ENCODE measurements at regions not wholly inside any gene's neighbourhood (a gene's known extent, or its start where the extent isn't known, plus 50 kb on each side); places are given as distances from the start of the nearest gene placed in this dataset.
"Not testable (repeated sequence)": the region's sequence is repeated elsewhere in the genome, so short reads cannot be mapped to it uniquely, and the experiment has no call there.

DNA sequence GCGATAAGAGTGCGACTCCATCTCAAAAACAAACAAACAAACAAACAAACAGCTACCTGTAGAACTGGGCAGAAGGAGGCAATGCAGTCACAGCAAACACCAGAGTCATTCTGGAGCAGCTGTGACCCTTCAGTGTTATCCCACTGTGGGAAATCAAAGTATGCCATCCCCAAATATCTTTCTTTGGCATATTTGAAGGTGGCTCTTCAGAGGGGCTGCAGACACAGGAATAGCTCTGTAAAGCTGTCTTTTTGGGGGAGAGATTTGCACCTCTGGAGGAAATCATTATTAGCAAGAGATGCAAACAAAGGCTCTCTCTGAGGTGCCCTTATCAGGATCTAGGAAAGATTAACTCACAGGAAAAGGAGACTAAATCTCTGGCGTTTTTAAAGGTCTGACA is 98.5 kb upstream of the XPO1 start:
- Mint-ChIP-seq H3K9me3 (no peaks in the 10 kb centered on the region), H3K4me3 (no peak overlapping the region), H3K4me1 (ENCODE audit: low read depth) (no peaks in the 10 kb centered on the region), H3K27me3 (ENCODE audit: low read depth) (no peaks in the 10 kb centered on the region), H3K36me3 (ENCODE audit: low read depth) (no peaks in the 10 kb centered on the region), H3K27ac (no peak overlapping the region)

DNA sequence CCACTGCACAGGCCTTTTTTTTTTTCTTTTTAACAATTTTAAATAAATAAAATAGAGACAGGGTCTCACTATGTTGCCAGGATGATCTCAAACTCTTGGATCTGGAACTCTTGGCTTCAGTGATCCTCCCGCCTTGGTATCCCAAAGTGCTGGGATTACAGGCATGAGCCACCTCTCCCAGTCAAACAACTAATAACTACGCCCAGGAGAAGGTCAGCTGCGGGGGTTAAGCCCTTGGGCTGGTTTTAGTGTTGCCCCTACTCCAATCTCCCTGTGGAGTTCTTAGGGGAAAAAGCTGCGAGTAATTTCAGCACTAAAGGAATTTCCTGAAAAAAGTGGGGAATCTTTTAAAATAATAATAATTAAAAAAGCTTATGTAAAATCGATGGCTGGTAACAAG is 96.4 kb upstream of the XPO1 start:
- Mint-ChIP-seq H3K36me3 (ENCODE audit: low read depth) (no peaks in the 10 kb centered on the region), H3K9me3 (no peaks in the 10 kb centered on the region), H3K4me1 (ENCODE audit: low read depth) (no peaks in the 10 kb centered on the region), H3K27ac (no peak overlapping the region), H3K4me3 (no peak overlapping the region), H3K27me3 (ENCODE audit: low read depth) (no peaks in the 10 kb centered on the region)

DNA sequence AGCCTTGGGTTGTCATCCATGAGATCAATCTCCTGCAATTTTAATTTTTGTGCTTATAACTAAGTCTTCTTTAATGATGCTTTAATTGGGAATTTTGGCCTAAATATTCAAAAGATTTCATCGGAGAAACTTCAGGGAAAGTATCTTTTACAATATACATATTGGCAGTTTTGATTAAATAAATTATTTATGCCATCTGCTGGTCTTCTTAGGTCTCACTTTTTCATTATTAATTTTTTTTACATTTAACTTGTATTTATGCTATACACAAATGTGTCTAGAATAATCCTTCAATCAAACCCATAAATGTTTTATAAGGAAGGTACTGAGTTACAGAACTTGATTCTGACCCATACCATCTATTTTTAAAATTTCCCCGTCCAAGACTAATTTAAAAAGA is 95.1 kb upstream of the XPO1 start:
- H3K36me3 Mint-ChIP-seq (ENCODE audit: low read depth), result no peaks in the 10 kb centered on the region
- no peaks in the 10 kb centered on the region for H3K9me3 Mint-ChIP-seq
- no peaks in the 10 kb centered on the region for H3K4me1 Mint-ChIP-seq (ENCODE audit: low read depth)
- H3K27me3 Mint-ChIP-seq (ENCODE audit: low read depth), result peaks cover 3% of the 10 kb centered on the region
- H3K27ac Mint-ChIP-seq, result no peak overlapping the region
- H3K4me3 Mint-ChIP-seq, result no peak overlapping the region

DNA sequence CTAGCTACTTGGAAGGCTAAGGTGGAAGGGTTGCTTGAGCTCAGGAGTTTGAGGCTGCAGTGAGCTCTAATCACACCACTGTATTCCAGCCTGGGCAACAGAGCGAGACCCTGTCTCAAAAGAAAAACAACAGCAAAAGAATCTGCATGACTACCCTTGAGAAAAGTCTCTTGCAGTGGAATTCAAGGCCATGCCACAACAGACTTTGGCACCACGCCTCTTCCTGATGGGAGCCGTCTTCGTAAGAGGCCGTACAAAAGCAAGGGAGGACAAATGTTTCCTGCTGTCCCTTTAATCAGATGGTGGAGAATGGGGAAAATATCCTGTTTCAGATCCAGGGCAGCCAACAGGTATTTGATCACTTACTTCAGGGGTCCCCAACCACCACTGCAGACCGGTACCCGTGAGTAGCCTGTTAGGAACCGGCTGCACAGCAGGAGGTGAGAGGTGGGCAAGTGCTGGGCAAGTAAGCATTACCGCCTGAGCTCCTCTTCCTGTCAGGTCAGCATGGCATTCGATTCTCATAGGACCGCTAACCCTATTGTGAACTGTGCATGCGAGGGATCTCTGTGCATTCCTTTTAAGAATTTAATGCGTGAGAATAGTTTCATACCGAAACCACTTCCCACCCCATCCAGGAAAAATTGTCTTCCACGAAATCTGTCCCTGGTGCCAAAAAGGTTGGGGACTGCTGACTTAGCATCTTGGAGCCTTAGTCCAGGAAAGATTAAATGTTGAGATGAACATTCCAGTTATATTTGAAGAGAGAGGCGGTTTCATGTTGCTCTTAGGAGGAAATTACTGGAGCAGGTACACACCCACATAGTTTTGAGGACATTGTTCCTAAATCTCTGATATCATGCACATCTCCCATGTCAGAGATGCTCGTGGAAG is 94.4 kb upstream of the XPO1 start:
- peaks cover 3% of the 10 kb centered on the region for H3K27me3 Mint-ChIP-seq (ENCODE audit: low read depth)
- no peak overlapping the region for H3K4me3 Mint-ChIP-seq
- H3K27ac Mint-ChIP-seq, result no peak overlapping the region
- H3K36me3 Mint-ChIP-seq (ENCODE audit: low read depth), result no peaks in the 10 kb centered on the region
- no peaks in the 10 kb centered on the region for H3K9me3 Mint-ChIP-seq
- H3K4me1 Mint-ChIP-seq (ENCODE audit: low read depth), result no peaks in the 10 kb centered on the region

DNA sequence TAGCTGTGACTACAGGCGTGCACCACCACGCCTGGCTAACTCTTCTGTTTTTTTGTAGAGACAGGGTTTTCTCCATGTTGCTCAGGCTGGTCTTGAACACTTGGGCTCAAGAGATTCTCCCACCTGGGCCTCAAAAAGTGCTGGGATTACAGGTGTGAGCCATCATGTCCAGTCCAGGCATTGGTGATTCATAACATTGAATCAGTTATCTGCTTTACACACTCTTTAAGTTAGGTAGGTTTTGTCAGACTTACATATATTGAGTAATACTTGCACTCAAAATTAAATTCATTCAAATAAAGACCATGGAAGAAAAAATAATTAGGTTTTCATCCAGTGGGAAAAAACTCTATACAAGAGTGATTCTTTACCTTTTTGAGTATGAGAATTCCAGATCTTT is 93.2 kb upstream of the XPO1 start:
- no peak overlapping the region for H3K27ac Mint-ChIP-seq
- no peak overlapping the region for H3K4me3 Mint-ChIP-seq
- H3K4me1 Mint-ChIP-seq (ENCODE audit: low read depth), result no peaks in the 10 kb centered on the region
- no peaks in the 10 kb centered on the region for H3K36me3 Mint-ChIP-seq (ENCODE audit: low read depth)
- no peaks in the 10 kb centered on the region for H3K9me3 Mint-ChIP-seq
- peaks cover 3% of the 10 kb centered on the region for H3K27me3 Mint-ChIP-seq (ENCODE audit: low read depth)

DNA sequence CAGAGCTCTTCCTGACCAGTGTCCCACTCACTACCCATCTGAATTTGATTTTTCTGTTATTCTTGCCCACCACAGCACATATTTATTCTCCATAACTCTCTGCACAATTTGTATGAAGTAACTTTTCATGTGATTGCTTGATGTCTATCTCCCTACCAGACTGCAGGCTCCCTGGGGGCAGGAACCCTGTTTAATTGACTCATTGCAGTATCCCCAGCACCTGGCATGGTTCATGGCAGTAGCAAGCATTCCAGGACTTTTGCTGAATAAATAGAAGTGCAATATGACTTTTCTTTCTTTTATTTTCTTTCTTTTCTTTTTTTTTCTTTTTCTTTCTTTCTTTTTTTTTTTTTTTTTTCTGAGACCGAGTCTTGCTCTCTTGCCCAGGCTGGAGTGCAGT is 88.7 kb upstream of the XPO1 start:
- Mint-ChIP-seq H3K4me3 (no peak overlapping the region), H3K36me3 (ENCODE audit: low read depth) (no peaks in the 10 kb centered on the region), H3K9me3 (no peaks in the 10 kb centered on the region), H3K27ac (no peak overlapping the region), H3K27me3 (ENCODE audit: low read depth) (peaks cover 3% of the 10 kb centered on the region), H3K4me1 (ENCODE audit: low read depth) (no peaks in the 10 kb centered on the region)

DNA sequence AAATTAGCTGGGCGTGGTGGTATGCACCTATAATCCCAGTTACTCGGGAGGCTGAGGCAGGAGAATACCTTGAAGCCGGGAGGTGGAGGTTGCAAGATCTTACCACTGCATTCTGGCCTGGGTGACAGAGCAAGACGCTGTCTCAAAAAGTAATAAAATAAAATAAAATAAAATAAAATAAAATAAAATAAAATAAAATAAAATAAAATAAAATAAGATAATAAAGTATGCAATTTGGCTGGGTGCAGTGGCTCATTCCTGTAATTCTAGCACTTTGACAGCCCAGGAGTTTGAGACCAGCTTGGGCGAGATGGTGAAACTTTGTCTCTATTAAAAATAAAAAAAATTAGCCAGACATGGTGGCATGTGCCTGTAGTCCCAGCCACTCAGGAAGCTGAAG is 85.6 kb upstream of the XPO1 start:
- no peaks in the 10 kb centered on the region for H3K4me1 Mint-ChIP-seq (ENCODE audit: low read depth)
- no peak overlapping the region for H3K27ac Mint-ChIP-seq
- H3K27me3 Mint-ChIP-seq (ENCODE audit: low read depth), result no peaks in the 10 kb centered on the region
- no peaks in the 10 kb centered on the region for H3K9me3 Mint-ChIP-seq
- no peak overlapping the region for H3K4me3 Mint-ChIP-seq
- H3K36me3 Mint-ChIP-seq (ENCODE audit: low read depth), result no peaks in the 10 kb centered on the region

DNA sequence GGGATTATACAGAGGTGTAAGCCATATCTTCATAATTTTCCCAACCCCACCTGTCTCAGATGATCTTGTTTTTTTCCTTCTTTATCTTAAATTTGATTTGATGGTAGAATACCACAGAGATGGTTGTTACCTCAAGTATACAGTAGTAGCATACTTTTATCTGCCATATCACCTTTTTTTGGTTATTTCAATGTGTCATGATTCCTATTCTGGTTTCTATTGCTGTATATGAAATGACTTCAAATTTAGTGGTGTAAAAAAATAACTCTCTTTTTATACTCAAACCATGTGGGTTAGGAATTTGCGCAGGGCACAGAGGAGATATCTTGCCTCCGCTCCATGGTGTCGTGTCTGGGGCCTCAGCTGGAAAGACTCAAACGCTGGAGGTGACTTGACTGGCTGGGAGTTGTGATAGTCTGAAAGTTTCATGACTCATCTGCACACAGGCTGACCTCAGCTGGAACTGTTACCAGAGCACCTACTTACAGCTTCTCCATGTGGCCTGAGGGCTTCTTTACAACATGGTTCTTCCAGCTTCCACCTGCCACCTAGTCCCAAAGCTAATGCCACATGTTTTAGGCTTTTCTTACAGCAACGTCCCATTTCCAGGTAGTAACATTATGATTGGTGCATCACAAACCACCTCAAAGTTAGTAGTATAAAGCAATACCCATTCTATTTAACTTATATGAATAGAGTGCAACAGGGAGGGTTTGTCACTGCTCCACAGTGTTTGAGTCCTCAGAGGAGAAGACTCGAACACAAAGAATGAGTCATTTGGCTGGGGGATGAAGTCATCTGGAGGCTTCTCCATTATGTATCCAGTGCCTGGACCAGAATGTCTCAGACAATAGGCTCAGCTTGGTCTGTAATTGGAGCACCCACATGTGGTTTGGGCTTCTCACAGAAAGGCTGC is 82.3 kb upstream of the XPO1 start:
- Mint-ChIP-seq H3K4me1 (ENCODE audit: low read depth) (no peaks in the 10 kb centered on the region), H3K4me3 (no peak overlapping the region), H3K36me3 (ENCODE audit: low read depth) (no peaks in the 10 kb centered on the region), H3K27ac (no peak overlapping the region), H3K9me3 (no peaks in the 10 kb centered on the region), H3K27me3 (ENCODE audit: low read depth) (no peaks in the 10 kb centered on the region)

DNA sequence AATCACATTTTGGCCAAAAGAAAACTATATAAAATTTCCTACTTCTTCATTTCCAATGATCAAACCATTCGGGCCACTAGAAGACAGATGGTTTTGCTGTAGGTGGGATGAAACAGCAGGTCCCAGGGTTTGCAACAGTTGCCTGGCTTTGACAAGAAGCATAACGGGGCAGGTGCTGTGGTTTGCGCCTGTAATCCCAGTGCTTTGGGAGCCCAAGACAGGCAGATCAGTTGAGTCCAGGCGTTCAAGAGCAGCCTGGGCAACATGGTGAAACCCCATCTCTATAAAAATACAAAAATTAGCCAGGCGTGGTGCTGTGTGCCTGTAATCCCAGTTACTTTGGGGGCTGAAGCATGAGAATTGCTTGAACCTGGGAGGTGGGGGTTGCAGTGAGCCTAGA is 81.4 kb upstream of the XPO1 start:
- no peak overlapping the region for H3K27ac Mint-ChIP-seq
- H3K27me3 Mint-ChIP-seq (ENCODE audit: low read depth), result no peaks in the 10 kb centered on the region
- H3K4me3 Mint-ChIP-seq, result no peak overlapping the region
- no peaks in the 10 kb centered on the region for H3K36me3 Mint-ChIP-seq (ENCODE audit: low read depth)
- no peaks in the 10 kb centered on the region for H3K9me3 Mint-ChIP-seq
- H3K4me1 Mint-ChIP-seq (ENCODE audit: low read depth), result no peaks in the 10 kb centered on the region

DNA sequence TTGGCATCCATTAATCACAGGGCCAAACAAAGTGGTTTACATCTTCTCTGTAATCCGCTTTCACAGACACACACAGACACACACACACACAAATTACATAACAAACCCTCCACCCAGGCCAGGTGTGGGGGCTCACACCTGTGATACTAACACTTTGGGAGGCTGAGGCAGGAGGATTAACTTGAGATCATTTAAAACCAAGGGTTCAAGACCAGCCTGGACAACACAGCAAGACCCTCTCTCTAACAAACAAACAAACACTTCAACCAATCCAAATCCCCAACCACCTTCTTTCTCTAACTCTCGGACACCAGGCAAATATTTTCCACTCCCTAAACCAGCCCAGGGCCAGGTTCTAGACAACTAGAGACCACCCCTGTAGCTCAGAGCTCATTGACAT is 79.5 kb upstream of the XPO1 start:
- H3K27ac Mint-ChIP-seq, result no peak overlapping the region

DNA sequence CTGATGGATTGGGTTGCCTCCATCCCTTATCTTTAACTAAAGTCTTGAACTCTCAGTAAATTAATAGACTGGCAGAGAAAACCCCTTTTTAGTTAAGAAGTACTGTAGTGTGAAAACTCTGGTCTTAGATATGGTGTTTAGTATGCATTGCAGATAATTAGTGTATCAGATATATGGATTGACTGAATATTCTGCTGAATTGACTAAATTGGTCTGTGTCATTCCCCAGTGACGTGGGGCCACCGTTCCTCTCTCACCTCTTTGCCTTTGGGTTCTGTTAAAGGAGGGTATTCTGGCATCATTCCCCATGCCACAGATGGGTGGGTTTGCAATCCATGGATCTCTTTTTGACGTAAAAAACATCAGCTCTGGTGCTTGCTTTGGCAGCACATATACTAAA is 67.1 kb upstream of the XPO1 start:
- Mint-ChIP-seq H3K4me3 (no peak overlapping the region), H3K27me3 (ENCODE audit: low read depth) (no peaks in the 10 kb centered on the region), H3K27ac (no peak overlapping the region), H3K36me3 (ENCODE audit: low read depth) (no peaks in the 10 kb centered on the region), H3K9me3 (no peaks in the 10 kb centered on the region), H3K4me1 (ENCODE audit: low read depth) (no peaks in the 10 kb centered on the region)

More for the DNA sequence above, 79.5 kb upstream of the XPO1 start:
- no peaks in the 10 kb centered on the region for H3K4me1 Mint-ChIP-seq (ENCODE audit: low read depth)
- H3K36me3 Mint-ChIP-seq (ENCODE audit: low read depth), result no peaks in the 10 kb centered on the region
- H3K27me3 Mint-ChIP-seq (ENCODE audit: low read depth), result no peaks in the 10 kb centered on the region
- no peaks in the 10 kb centered on the region for H3K9me3 Mint-ChIP-seq
- no peak overlapping the region for H3K4me3 Mint-ChIP-seq

DNA sequence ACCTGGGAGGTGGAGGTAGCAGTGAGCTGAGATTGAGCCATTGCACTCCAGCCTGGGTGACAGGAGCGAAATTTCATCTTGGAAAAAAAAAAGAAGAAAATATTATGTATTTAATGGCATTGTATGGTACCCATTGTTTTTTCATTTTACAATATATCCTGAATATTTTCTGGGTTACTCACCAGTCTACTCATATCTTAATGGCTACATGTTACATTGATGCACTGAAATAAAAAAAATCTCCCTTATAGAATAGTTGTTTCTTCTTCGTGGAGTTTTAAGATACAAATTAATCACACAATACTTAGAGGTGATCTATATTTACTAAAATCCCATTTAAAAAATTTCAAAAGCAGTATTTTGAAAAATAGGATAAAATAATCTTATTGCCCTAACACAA is 66.3 kb upstream of the XPO1 start:
- Mint-ChIP-seq H3K9me3 (no peaks in the 10 kb centered on the region), H3K36me3 (ENCODE audit: low read depth) (no peaks in the 10 kb centered on the region), H3K27me3 (ENCODE audit: low read depth) (no peaks in the 10 kb centered on the region), H3K4me3 (no peak overlapping the region), H3K27ac (no peak overlapping the region), H3K4me1 (ENCODE audit: low read depth) (no peaks in the 10 kb centered on the region)

DNA sequence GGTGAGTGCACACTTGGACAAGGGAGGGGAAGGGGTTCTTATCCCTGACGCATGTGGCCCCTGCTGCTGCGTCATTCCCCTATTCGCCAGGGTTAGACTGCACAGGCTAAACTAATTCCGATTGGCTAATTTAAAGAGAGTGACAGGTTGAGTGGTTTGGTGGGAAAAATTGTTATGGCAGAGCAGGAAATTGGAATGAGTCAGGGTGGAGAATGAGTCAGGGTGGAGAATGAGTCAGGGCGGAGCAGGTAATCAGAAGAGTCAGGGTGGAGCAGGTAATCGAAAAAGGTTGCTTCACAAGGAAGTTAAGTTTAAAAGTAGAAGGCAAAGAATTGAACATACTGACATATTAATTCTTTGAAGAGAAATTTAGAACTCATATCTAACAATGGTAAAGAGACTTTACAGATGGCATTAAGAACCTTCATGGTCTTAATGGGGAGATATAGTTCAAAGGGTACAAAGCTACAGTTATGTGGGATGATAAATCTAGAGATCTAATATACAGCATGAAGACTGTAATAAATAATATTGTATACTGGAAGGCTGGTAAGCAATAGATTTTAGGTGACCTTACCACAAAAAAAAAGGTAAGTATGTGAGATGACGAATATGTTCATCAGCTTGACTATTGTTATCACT is 60.5 kb upstream of the XPO1 start:
- not testable (repeated sequence) for H3K4me3 Mint-ChIP-seq; H3K9me3 Mint-ChIP-seq; H3K27ac Mint-ChIP-seq; H3K27me3 Mint-ChIP-seq (ENCODE audit: low read depth); H3K36me3 Mint-ChIP-seq (ENCODE audit: low read depth); H3K4me1 Mint-ChIP-seq (ENCODE audit: low read depth)

DNA sequence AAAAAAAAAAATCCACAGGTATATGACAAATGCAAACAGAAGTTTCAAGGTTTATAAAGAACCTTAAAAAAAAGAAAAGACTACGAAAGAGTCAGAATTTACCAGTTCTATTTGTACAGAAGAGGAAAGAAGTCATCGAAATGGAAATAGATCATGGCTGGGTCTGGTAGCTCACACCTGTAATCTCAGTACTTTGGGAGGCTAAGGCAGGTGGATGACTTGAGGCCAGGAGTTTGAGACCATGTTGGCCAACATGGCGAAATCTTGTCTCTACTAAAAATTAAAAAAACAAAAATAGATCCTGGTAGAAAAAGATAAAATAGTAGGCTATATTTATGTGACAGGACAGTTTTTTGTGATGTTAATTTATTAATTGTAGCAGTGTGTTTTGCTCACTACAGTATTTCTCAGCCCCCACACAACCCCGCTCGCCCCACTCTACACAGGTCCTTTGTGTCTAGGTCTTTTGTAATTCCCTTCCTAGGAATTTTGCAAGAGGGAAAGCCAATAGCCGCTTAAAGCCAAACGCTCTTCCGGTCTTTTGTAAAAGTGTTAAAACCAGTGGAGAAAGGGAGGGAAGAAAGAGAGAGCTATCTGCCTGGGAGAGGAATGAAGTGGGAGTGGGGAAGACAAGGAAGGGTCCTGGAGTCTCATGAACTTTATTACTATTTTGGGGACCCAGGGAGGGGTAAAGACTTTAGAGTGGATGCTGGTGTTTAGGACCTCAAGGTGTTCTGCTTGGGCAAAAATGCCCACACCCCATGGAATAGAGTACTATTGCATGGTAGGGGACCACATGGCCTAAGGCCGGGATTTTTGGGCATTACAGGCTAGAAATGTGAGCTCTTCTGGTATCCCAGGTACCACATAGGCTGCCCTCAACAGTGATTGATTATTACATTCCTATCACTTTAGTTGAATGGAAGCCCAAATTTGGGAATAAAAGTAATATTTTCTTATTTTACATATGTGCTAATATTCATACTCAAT is 59.4 kb upstream of the XPO1 start:
- no peak overlapping the region for H3K4me3 Mint-ChIP-seq
- H3K9me3 Mint-ChIP-seq, result no peaks in the 10 kb centered on the region
- no peaks in the 10 kb centered on the region for H3K36me3 Mint-ChIP-seq (ENCODE audit: low read depth)
- H3K27ac Mint-ChIP-seq, result no peak overlapping the region
- peaks cover 5% of the 10 kb centered on the region for H3K27me3 Mint-ChIP-seq (ENCODE audit: low read depth)
- H3K4me1 Mint-ChIP-seq (ENCODE audit: low read depth), result no peaks in the 10 kb centered on the region
